Prostate gland (tissue), 2 donors: ENCODE measurements at regions not wholly inside any gene's neighbourhood (a gene's known extent, or its start where the extent isn't known, plus 50 kb on each side); places are given as distances from the start of the nearest gene placed in this dataset.

Experiments
- CTCF ChIP-seq, 4 experiments: fragments of 200-600 bp in 2 of 4; fragments of 450-650 bp in 2 of 4; sonication (generic) in 2 of 4; IDR thresholded peaks; 1 replicate in 3 of 4; 2 replicates in 1 of 4; pipeline ENCODE4 v1.5.1; 2016 to 2019; ENCODE audit warnings: antibody characterized with exemption in 4 of 4, mild to moderate bottlenecking in 2 of 4, moderate library complexity in 2 of 4
- POLR2A ChIP-seq: fragments of 450-650 bp; IDR thresholded peaks from one replicate; pipeline ENCODE4 v1.6.1; 2016; ENCODE audit warnings: antibody characterized with exemption, mild to moderate bottlenecking
- POLR2AphosphoS5 ChIP-seq: sonication (generic); formaldehyde crosslinking; IDR thresholded peaks from one replicate; pipeline ENCODE4 v1.6.1; 2017; ENCODE audit warnings: antibody characterized with exemption

- TF ChIP-seq CTCF (IDR thresholded peaks at IDR 0.05) (no peak), POLR2AphosphoS5 (no peak), POLR2A (no peak)
Measured at GRCh38 chr4:91961504-91961903, 342.3 kb upstream of the GRID2 start.
